Stimulated activated naive CD4-positive, alpha-beta T cell treated with Interleukin-2 at 50 U/mL for 16 hours (primary cell): ENCODE measurements at regions not wholly inside any gene's neighbourhood (a gene's known extent, or its start where the extent isn't known, plus 50 kb on each side); places are given as distances from the start of the nearest gene placed in this dataset.

Experiments used
- DNase-seq: peaks from one replicate; lab custom pipeline; 2025; lab: John Stamatoyannopoulos, UW

DNA sequence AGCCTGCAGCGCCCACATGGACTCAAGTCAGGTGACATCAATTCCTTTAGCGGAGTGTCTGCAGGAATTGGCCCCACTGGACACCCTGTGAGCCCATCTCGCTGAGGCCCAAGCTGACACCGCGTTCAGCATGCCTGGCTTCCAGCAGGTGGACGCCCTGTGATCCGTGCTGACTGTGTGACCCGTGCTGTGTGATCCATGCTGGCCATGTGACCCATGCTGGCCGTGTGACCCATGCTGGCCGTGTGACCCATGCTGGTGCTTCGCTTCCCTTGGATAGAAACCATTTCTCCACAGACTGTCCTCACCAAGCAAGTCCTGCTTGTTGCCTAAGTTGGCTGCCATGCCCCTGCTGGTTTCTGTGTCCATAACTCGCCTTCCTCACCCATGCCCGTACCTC, 392.1 kb downstream of the BRD1 start:
- no peak for DNase-seq

- DNase-seq, result no peak
These were observed 393.7 kb downstream of the BRD1 start for GRCh38 chr22:49433717-49434611.

DNA sequence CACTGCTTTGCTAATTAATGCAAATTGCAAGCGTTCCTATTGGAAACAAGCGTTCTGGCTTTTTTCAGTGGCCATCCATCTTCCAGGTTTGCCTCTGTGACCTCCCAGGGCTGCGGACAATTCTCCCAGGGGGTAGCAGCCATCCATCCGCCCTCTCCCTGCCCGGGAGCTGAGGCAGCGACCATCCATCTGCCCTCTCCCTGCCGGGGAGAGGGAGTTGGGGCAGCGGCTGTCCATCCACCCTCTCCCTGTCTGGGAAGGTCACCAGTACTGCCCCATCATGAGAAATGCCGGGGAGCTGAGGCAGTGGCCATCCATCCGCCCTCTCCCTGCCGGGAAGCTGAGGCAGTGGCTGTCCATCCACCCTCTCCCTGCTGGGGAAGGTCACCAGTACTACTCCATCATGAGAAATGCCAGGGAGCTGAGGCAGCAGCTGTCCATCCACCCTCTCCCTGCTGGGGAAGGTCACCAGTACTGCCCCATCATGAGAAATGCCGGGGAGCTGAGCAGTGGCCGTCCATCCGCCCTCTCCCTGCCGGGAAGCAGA, 394.7 kb downstream of the BRD1 start:
- DNase-seq, result no peak

DNA sequence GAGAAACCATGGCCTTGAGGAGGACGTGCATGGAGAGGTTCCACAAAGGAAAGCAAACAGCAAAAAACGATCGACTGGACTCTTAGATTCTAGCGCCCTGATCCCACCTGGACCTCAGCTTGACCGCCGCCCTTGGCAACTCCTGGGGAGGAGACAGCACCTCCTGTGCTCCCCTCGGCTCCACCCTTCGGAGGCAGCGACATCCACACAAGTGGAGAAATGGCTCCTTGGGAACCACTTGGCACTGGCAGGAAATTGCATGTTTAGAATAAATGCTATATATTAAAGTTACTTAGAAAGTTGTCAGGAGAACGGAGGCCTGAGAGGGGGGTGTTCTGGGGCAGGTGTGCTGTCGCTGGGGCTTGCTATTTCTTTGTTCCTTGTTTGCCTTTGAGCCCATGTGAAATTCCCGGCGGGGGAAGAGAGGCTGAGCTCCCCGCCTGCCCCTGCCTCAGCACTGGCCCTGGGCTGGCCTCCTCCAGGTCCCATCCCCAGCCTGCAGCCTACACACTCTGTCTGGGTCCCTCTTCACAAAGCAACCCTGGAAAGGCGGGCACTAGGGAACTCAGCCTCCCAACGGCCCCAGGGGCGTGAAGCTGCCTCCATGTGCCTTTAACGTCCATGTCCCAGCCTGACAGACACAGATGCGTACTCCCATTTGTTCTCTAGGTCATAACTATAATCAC, 395.3 kb downstream of the BRD1 start:
- no peak for DNase-seq

- no peak for DNase-seq
These were observed 396.1 kb downstream of the BRD1 start for GRCh38 chr22:49431551-49431950.

GRCh38 chr22:49429066-49429465, 398.6 kb downstream of the BRD1 start:
- DNase-seq, result no peak

GRCh38 chr22:49427941-49428340, 399.7 kb downstream of the BRD1 start:
- no peak for DNase-seq

DNA sequence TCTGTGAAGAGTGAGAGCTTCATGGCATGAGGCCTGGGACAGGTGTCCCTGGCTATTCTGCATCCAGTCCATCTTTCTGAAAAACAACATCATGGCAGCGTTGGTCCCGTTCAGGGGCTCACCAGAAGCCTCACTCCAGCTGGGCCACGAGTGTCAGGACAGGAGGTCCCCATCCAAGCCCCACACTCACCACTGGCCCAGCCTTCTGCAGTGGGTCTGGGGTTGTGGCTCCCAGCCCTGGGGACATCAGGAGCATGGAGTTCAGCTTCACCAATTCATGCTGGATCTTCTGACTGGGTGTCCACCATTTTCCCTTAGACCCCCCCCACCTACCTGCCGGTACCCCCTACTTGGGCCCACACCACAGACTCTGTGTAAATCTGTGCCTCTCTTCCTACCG, 400.3 kb downstream of the BRD1 start:
- no peak for DNase-seq

DNA sequence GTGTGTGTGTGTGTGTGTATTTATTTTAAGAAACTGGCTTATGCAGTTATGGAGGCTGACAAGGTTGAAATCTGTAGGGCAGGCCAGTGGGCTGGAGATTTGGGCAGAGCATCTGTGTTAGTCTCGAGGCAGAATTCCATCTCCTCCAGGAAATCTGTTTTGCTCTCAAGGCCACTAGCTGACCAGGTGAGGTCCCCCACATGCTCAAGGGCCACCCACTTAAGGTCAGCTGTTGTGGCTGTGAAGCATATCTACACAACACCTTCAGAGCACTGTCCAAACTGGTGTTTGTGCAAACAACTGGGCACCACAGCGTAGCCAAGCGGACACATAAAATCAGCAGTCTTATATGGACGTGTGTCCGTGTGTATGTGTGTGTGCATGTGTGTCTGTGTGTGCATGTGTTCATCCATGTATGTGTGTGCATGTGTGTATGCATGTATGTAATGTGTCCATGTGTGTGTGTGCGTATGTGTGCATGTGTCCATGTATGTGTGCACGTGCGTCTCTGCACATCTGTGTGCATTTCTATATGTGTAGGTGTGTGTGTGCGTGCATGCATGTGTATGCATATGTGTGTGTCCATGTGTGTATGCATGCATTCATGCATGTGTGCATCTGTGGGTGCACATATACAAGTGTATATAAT, 400.9 kb downstream of the BRD1 start:
- DNase-seq, result no peak

- DNase-seq, result no peak
These were observed 401.6 kb downstream of the BRD1 start for GRCh38 chr22:49426098-49426497.

- no peak for DNase-seq
These were observed 402.3 kb downstream of the BRD1 start for GRCh38 chr22:49425356-49425755.

GRCh38 chr22:49424893-49425270, 402.8 kb downstream of the BRD1 start:
- DNase-seq, result no peak

DNA sequence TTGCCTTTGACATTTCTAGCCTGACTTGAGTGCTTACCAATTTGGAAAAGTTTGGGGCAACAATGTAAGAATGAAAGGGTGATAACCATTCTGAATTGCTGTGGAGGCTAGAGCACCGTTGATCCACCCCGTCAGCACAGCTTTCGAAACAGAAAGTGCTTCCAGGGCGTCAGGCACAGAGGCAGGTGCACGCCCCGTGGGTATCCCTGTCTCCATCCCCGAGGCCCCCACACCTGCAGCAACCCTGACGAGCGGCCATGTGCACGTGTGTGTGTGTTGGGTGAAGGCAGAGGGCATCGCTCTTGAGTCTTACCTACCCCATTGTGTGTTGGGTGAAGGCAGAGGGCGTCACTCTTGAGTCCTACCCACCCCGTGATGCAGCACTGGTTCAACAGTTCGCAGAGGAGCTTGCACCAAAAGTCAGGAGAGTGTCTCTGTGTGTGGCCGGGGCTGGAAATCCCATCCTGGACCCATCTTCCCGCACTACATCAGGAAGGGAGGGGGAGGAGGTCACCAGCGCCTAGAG, 404.5 kb downstream of the BRD1 start:
- DNase-seq, result no peak

DNA sequence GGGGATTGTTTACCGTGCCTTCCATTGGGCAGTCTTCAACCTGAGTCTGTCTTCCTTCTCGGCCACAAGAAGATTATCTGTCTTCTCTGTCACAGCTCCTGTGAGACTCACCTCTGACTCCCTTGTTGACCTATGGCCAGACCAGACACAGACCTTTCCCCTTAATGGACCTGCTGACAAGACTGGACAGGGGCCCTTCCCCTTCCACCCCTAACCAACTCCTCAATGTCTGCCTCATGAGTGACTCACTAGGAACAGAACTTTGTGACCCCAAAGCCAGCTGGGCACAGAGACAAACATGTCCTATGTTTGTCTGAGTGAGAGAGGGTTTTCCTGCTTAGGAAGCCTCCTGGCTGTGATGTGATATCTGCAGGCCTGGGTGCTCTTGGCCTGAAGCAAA, 405.0 kb downstream of the BRD1 start:
- no peak for DNase-seq

GRCh38 chr22:49420651-49421050, 407.0 kb downstream of the BRD1 start:
- no peak for DNase-seq

DNA sequence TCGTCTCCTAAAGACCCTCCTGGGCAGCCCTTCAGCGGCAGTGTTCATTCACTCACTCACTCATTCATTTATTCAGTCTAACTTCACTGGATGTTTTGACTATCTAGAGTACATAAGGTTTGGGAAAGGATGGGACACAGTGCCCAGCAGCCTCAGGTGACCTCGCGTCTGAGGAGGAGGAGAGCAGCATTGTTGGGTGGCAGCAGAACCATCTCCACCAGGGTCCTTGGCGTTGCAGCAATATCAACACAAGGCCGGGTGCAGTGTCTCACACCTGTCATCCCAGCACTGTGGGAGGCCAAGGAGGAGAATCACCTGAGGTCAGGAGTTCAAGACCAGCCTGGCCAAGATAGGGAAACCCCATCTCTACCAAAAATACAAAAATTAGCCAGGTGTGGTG, 408.0 kb downstream of the BRD1 start:
- DNase-seq, result no peak

GRCh38 chr22:49418943-49419342, 408.7 kb downstream of the BRD1 start:
- no peak for DNase-seq

DNA sequence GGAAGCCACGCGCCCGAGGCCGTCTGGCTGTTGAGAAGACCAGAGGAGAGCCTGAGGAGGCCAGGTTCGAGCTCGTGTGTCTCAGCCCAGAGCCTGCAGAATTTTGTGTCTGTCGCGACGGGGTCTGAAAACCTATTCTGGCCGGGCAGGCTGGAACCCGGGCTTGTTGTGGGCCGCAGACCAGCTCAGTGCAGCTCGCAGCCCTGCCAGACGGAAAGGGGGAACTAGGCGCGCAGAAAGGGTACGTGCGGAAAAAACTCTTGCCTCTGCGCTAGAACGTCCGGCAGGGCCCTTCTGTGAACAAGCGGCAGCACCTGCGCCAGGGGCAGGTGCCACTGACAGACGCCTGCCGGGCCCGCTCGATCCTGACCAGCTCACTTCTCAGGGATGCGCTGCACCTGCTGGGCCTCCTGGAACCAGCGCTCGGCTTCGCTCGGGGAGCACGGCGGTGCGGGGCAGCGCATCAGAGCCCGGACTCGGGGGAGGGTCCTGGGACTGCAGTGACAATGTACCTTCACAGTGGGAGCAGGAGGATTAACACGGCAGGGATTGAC, 409.3 kb downstream of the BRD1 start:
- no peak for DNase-seq

DNA sequence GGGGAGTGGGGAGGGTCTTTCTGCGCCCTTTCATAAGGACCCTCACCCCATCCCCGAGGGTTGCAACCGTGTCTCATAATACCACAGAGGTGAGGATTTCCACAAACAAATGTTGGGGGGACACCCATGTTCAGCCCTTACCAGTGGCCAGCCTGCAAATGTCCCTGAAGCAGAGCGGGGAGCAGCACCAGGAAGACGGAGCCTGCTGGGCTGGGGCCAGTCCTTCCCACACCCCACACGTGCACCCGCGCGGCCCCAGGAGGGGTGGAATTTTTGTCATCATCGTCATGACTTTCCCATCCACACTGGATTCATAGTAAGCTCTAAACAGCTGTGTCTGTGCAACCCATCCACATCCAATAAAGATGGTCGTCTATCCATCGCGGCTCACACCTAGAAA, 409.8 kb downstream of the BRD1 start:
- DNase-seq, result no peak

DNA sequence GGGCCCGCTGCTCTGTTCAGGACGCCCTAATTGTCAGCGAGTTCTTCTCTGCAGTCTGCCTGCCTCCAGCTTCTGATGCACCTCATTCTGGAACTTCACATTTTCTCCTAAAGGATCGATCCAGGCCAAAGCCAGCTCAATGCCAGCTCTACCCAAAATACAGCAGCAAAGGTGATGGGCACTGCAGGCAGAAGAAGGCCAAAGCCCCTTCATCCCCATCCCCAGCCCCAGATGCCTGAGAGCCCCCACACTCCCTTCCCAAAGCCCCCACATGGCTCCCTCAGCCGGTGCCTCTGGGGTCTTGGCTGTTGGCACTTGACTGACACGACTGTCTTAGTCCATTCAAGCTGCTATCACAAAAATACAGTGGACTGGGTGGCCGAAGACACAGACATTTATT, 410.3 kb downstream of the BRD1 start:
- DNase-seq, result no peak

DNA sequence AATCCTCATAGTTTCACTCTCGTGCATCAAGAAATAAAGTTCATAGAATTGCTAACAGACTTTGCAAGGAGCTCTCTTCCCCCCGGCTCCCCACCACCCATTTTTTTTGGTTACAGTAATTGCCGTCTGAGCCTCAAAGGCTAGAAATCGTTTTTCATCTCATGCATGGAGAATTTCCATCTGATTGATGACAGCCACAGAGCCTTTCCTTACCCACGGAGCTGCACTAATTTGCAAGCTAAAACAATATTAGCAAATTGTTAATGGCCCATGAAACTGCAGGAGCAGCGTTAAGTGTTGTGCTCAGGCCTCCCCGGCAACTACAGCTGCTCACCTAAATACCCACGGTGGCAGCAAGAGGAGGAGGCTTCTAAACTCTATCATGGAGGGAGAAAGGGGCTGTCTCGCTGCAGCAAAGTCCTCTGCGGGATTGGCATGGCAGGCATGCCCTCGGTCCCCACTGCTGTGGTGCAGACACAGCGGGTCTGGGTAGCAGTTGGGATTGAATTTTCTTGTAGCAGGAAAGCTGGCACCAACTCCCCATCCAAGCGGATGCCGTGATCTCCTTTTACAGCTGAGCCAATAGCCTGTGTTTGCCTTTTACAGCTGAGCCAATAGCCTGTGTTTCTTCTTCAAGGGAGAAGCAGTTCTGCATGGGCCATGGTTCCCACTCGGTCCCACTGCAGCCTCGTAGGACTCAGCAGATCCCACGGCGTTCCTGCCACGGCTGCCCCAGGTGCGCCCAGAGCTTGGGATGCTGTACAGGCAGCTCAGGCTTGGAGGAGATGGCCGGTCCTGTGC, 412.3 kb downstream of the BRD1 start:
- DNase-seq, result no peak
